ENCODE measurements at regions not wholly inside any gene's neighbourhood (a gene's known extent, or its start where the extent isn't known, plus 50 kb on each side); places are given as distances from the start of the nearest gene placed in this dataset.

DNA sequence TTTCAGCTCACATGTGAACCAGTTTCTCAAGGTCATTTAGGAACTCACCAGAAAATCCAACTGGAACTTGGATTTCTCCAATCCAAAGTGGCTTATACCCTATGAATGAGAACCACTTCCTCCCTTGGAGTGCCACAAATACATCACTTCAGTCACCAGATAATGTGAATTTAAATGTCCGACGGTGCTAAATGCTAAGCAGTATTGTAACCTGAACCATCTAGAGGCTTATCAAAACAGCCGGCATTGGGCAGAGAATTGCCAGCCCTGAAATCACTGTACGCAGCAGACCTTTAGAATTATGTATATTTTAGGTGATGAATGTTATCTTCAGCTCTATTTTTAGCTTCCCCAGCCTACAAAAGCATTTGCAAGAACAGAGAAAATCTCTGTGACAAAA, 76.8 kb upstream of the COX20 start (continued):
- TF ChIP-seq SUPT5H (IDR thresholded peaks at IDR 0.05) (no peak), RBBP5 (IDR thresholded peaks at IDR 0.05; ENCODE audit: borderline replicate concordance, insufficient read depth, low read length, poor library complexity, severe bottlenecking) (no peak), TAF1 (IDR thresholded peaks at IDR 0.05; ENCODE audit: control insufficient read depth, extremely low read depth, insufficient read depth, low read length, severe bottlenecking) (no peak), ZNF695 (CRISPR knock-in tag; IDR thresholded peaks at IDR 0.05) (no peak), CBX8 (IDR thresholded peaks at IDR 0.05; ENCODE audit: borderline replicate concordance, extremely low read depth, low read depth, low read length, poor library complexity, severe bottlenecking) (no peak), FOXJ3 (CRISPR knock-in tag; IDR thresholded peaks at IDR 0.05) (no peak), ZSCAN32 (CRISPR knock-in tag; IDR thresholded peaks at IDR 0.05) (no peak)
- TF ChIP-seq, protein P1, sequence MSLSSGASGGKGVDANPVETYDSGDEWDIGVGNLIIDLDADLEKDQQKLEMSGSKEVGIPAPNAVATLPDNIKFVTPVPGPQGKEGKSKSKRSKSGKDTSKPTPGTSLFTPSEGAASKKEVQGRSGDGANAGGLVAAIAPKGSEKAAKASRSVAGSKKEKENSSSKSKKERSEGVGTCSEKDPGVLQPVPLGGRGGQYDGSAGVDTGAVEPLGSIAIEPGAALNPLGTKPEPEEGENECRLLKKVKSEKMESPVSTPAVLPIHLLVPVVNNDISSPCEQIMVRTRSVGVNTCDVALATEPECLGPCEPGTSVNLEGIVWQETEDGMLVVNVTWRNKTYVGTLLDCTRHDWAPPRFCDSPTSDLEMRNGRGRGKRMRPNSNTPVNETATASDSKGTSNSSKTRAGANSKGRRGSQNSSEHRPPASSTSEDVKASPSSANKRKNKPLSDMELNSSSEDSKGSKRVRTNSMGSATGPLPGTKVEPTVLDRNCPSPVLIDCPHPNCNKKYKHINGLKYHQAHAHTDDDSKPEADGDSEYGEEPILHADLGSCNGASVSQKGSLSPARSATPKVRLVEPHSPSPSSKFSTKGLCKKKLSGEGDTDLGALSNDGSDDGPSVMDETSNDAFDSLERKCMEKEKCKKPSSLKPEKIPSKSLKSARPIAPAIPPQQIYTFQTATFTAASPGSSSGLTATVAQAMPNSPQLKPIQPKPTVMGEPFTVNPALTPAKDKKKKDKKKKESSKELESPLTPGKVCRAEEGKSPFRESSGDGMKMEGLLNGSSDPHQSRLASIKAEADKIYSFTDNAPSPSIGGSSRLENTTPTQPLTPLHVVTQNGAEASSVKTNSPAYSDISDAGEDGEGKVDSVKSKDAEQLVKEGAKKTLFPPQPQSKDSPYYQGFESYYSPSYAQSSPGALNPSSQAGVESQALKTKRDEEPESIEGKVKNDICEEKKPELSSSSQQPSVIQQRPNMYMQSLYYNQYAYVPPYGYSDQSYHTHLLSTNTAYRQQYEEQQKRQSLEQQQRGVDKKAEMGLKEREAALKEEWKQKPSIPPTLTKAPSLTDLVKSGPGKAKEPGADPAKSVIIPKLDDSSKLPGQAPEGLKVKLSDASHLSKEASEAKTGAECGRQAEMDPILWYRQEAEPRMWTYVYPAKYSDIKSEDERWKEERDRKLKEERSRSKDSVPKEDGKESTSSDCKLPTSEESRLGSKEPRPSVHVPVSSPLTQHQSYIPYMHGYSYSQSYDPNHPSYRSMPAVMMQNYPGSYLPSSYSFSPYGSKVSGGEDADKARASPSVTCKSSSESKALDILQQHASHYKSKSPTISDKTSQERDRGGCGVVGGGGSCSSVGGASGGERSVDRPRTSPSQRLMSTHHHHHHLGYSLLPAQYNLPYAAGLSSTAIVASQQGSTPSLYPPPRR (CRISPR knock-in tag; IDR thresholded peaks at IDR 0.05; ENCODE audit: borderline replicate concordance), result no peak

Measured in K562 (cell line).